HepG2 (cell line): ENCODE measurements at regions not wholly inside any gene's neighbourhood (a gene's known extent, or its start where the extent isn't known, plus 50 kb on each side); places are given as distances from the start of the nearest gene placed in this dataset.

ENCODE experiments used
- HMG20B ChIP-seq: conservative IDR thresholded peaks from 2 replicates; pipeline ENCODE4 v1.6.1; 2016; ENCODE audit warnings: missing genetic modification reagents, missing compliant biosample characterization
- KDM2A ChIP-seq: sonication (generic); formaldehyde crosslinking; IDR thresholded peaks from 2 replicates; pipeline ENCODE4 v1.4.0; 2020; ENCODE audit warnings: low read depth, missing genetic modification reagents, borderline replicate concordance
- NKX3-1 ChIP-seq: sonication (generic); formaldehyde crosslinking; IDR thresholded peaks from 2 replicates; pipeline ENCODE4 v1.5.0; 2020; ENCODE audit warnings: missing genetic modification reagents
- SKI ChIP-seq: fragments of 450-650 bp; IDR thresholded peaks from one replicate; pipeline ENCODE4 v1.6.1; 2018; ENCODE audit warnings: mild to moderate bottlenecking; ENCODE audit not compliant: partially characterized antibody
- ZFP62 ChIP-seq: sonication (generic); formaldehyde crosslinking; IDR thresholded peaks from 2 replicates; pipeline ENCODE4 v1.4.0; 2020; ENCODE audit warnings: missing genetic modification reagents
- ZNF251 ChIP-seq: sonication (generic); formaldehyde crosslinking; IDR thresholded peaks from 2 replicates; pipeline ENCODE4 v1.9.0; 2021; ENCODE audit warnings: mild to moderate bottlenecking, missing genetic modification reagents
- ZNF335 ChIP-seq: sonication (generic); formaldehyde crosslinking; IDR thresholded peaks from 2 replicates; pipeline ENCODE4 v1.4.0; 2020; ENCODE audit warnings: missing genetic modification reagents
- ZNF562 ChIP-seq: sonication (generic); formaldehyde crosslinking; IDR thresholded peaks from 2 replicates; pipeline ENCODE4 v1.8.0; 2022; ENCODE audit warnings: missing genetic modification reagents, borderline replicate concordance
- ZNF570 ChIP-seq: sonication (generic); formaldehyde crosslinking; IDR thresholded peaks from 2 replicates; pipeline ENCODE4 v1.4.0; 2020; ENCODE audit warnings: mild to moderate bottlenecking, missing genetic modification reagents, borderline replicate concordance
- ZNF737 ChIP-seq: sonication (generic); formaldehyde crosslinking; IDR thresholded peaks from 2 replicates; pipeline ENCODE4 v1.5.0; 2020; ENCODE audit warnings: missing genetic modification reagents, mild to moderate bottlenecking, borderline replicate concordance
- TF ChIP-seq, protein P1 (sequence below): sonication (generic); formaldehyde crosslinking; IDR thresholded peaks from 2 replicates; pipeline ENCODE4 v1.4.0; 2020; ENCODE audit warnings: mild to moderate bottlenecking, missing genetic modification reagents, borderline replicate concordance
- TF ChIP-seq, protein P2 (sequence below): sonication (generic); formaldehyde crosslinking; IDR thresholded peaks from 2 replicates; pipeline ENCODE4 v1.4.0; 2020; ENCODE audit warnings: mild to moderate bottlenecking, missing genetic modification reagents
- TF ChIP-seq, protein P3 (sequence below): sonication (generic); formaldehyde crosslinking; IDR thresholded peaks from 2 replicates; pipeline ENCODE4 v1.5.0; 2020; ENCODE audit warnings: missing genetic modification reagents
- TF ChIP-seq, protein P4 (sequence below): sonication (generic); formaldehyde crosslinking; IDR thresholded peaks from 2 replicates; pipeline ENCODE4 v1.5.0; 2020; ENCODE audit warnings: mild to moderate bottlenecking, missing genetic modification reagents, moderate library complexity
- TF ChIP-seq, protein P5 (sequence below): IDR thresholded peaks from 2 replicates; pipeline ENCODE4 v1.6.1; 2016; ENCODE audit warnings: missing compliant biosample characterization, missing genetic modification reagents, borderline replicate concordance
- TF ChIP-seq, protein P6 (sequence below), 2 experiments: sonication (generic) in 1 of 2; formaldehyde crosslinking in 1 of 2; IDR thresholded peaks; 2 replicates each; pipeline versions ENCODE4 v1.4.0 to v1.6.1; 2016 to 2020; ENCODE audit warnings: borderline replicate concordance in 1 of 2, low read depth in 1 of 2, mild to moderate bottlenecking in 1 of 2, missing genetic modification reagents in 1 of 2

DNA sequence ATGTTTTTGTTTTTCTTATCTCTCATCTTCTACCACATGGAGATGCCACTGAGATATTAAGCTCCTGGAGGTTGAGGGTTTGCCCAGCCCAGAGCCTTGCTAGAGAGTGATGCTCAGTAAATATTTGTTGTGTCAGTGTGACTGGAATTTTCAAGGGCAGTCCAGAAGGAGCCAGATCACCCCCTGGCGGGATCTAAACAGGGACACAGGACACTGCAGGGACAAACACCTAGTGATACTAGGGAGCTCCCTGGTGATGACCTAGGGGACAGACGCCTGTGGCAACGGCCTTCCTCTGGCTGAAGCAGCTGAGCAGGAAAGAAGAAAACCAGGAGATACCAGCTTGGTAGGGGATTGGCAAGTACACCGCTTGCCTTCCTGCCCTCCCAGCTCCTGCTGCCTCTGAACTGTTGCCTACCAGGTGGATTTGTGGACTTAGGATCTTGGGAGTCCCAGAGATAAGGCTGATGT, 714.4 kb upstream of the TBX3 start (continued):
- TF ChIP-seq, protein P1, sequence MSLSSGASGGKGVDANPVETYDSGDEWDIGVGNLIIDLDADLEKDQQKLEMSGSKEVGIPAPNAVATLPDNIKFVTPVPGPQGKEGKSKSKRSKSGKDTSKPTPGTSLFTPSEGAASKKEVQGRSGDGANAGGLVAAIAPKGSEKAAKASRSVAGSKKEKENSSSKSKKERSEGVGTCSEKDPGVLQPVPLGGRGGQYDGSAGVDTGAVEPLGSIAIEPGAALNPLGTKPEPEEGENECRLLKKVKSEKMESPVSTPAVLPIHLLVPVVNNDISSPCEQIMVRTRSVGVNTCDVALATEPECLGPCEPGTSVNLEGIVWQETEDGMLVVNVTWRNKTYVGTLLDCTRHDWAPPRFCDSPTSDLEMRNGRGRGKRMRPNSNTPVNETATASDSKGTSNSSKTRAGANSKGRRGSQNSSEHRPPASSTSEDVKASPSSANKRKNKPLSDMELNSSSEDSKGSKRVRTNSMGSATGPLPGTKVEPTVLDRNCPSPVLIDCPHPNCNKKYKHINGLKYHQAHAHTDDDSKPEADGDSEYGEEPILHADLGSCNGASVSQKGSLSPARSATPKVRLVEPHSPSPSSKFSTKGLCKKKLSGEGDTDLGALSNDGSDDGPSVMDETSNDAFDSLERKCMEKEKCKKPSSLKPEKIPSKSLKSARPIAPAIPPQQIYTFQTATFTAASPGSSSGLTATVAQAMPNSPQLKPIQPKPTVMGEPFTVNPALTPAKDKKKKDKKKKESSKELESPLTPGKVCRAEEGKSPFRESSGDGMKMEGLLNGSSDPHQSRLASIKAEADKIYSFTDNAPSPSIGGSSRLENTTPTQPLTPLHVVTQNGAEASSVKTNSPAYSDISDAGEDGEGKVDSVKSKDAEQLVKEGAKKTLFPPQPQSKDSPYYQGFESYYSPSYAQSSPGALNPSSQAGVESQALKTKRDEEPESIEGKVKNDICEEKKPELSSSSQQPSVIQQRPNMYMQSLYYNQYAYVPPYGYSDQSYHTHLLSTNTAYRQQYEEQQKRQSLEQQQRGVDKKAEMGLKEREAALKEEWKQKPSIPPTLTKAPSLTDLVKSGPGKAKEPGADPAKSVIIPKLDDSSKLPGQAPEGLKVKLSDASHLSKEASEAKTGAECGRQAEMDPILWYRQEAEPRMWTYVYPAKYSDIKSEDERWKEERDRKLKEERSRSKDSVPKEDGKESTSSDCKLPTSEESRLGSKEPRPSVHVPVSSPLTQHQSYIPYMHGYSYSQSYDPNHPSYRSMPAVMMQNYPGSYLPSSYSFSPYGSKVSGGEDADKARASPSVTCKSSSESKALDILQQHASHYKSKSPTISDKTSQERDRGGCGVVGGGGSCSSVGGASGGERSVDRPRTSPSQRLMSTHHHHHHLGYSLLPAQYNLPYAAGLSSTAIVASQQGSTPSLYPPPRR = peak; percentile 61; the same call in 1 of the 2 replicates
- TF ChIP-seq, protein P2, sequence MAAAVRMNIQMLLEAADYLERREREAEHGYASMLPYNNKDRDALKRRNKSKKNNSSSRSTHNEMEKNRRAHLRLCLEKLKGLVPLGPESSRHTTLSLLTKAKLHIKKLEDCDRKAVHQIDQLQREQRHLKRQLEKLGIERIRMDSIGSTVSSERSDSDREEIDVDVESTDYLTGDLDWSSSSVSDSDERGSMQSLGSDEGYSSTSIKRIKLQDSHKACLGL (CRISPR knock-in tag) = no peak
- peak; percentile 53; the same call in 1 of the 2 replicates for TF ChIP-seq ZNF335 (CRISPR knock-in tag)
- TF ChIP-seq ZNF251 (CRISPR knock-in tag) = no peak
- TF ChIP-seq, protein P3, sequence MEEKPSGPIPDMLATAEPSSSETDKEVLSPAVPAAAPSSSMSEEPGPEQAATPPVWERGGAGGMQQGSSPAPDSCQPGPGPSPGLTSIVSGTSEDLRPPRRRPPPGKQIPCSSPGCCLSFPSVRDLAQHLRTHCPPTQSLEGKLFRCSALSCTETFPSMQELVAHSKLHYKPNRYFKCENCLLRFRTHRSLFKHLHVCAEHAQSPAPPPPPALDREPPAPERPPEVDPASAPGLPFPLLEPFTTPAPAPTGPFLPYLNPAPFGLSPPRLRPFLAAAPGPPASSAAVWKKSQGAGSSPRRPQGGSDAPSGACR (CRISPR knock-in tag) = no peak
- no peak for TF ChIP-seq ZNF570 (CRISPR knock-in tag)
- no peak for TF ChIP-seq SKI
- TF ChIP-seq, protein P4, sequence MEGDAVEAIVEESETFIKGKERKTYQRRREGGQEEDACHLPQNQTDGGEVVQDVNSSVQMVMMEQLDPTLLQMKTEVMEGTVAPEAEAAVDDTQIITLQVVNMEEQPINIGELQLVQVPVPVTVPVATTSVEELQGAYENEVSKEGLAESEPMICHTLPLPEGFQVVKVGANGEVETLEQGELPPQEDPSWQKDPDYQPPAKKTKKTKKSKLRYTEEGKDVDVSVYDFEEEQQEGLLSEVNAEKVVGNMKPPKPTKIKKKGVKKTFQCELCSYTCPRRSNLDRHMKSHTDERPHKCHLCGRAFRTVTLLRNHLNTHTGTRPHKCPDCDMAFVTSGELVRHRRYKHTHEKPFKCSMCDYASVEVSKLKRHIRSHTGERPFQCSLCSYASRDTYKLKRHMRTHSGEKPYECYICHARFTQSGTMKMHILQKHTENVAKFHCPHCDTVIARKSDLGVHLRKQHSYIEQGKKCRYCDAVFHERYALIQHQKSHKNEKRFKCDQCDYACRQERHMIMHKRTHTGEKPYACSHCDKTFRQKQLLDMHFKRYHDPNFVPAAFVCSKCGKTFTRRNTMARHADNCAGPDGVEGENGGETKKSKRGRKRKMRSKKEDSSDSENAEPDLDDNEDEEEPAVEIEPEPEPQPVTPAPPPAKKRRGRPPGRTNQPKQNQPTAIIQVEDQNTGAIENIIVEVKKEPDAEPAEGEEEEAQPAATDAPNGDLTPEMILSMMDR = peak; percentile 96
- no peak for TF ChIP-seq NKX3-1 (CRISPR knock-in tag)
- peak; percentile 56 for TF ChIP-seq KDM2A (CRISPR knock-in tag)
- TF ChIP-seq ZFP62 (CRISPR knock-in tag) = no peak
- no peak for TF ChIP-seq ZNF562 (CRISPR knock-in tag)
- TF ChIP-seq, protein P5, sequence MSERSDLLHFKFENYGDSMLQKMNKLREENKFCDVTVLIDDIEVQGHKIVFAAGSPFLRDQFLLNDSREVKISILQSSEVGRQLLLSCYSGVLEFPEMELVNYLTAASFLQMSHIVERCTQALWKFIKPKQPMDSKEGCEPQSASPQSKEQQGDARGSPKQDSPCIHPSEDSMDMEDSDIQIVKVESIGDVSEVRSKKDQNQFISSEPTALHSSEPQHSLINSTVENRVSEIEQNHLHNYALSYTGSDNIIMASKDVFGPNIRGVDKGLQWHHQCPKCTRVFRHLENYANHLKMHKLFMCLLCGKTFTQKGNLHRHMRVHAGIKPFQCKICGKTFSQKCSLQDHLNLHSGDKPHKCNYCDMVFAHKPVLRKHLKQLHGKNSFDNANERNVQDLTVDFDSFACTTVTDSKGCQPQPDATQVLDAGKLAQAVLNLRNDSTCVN (CRISPR knock-in tag) = peak; percentile 95
- TF ChIP-seq HMG20B (CRISPR knock-in tag) = 0 out of 2 replicates have a peak, but pooled peaks have one; percentile 42
- no peak for TF ChIP-seq ZNF737 (CRISPR knock-in tag)
- TF ChIP-seq, protein P6, sequence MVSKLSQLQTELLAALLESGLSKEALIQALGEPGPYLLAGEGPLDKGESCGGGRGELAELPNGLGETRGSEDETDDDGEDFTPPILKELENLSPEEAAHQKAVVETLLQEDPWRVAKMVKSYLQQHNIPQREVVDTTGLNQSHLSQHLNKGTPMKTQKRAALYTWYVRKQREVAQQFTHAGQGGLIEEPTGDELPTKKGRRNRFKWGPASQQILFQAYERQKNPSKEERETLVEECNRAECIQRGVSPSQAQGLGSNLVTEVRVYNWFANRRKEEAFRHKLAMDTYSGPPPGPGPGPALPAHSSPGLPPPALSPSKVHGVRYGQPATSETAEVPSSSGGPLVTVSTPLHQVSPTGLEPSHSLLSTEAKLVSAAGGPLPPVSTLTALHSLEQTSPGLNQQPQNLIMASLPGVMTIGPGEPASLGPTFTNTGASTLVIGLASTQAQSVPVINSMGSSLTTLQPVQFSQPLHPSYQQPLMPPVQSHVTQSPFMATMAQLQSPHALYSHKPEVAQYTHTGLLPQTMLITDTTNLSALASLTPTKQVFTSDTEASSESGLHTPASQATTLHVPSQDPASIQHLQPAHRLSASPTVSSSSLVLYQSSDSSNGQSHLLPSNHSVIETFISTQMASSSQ (IDR thresholded peaks at IDR 0.05; ENCODE audit: low read depth) = no peak
- TF ChIP-seq, protein P6 (CRISPR knock-in tag; IDR thresholded peaks at IDR 0.05; ENCODE audit: borderline replicate concordance) = no peak
